ENCODE measurements at regions not wholly inside any gene's neighbourhood (a gene's known extent, or its start where the extent isn't known, plus 50 kb on each side); places are given as distances from the start of the nearest gene placed in this dataset.

- Histone ChIP-seq H2AFZ (ENCODE audit: insufficient read depth, low read depth, low read length, poor library complexity, severe bottlenecking) (no peak overlapping the region), H3K79me2 (ENCODE audit: control insufficient read depth, insufficient read depth, low read length) (no peaks in the 10 kb centered on the region), H3K36me3 (replicated peaks in 1 of 2; ENCODE audit: control extremely low read depth in 1 of 2, control insufficient read depth in 1 of 2, extremely low read depth in 1 of 2, insufficient read depth in 2 of 2, low read length in 1 of 2) (no peaks in the 10 kb centered on the region), H4K20me1 (ENCODE audit: control insufficient read depth, insufficient read depth, low read length, poor library complexity, severe bottlenecking) (no peaks in the 10 kb centered on the region), H3K4me3 (ENCODE audit: control extremely low read depth in 1 of 5, extremely low read depth in 1 of 5, insufficient read depth in 1 of 5, low read depth in 2 of 5, low read length in 4 of 5) (no peak overlapping the region), H3K4me1 (ENCODE audit: control insufficient read depth in 2 of 2, insufficient read depth in 2 of 2, low read length in 2 of 2) (no peaks in the 10 kb centered on the region), H3K9ac (ENCODE audit: low read length) (no peak overlapping the region), H3K27ac (ENCODE audit: low read length in 2 of 2) (no peak overlapping the region), H3K4me2 (replicated peaks; ENCODE audit: low read depth, low read length, poor library complexity, severe bottlenecking) (no peak overlapping the region), H3K9me3 (ENCODE audit: control extremely low read depth in 1 of 3, control insufficient read depth in 2 of 3, insufficient read depth in 1 of 3, low read length in 2 of 3) (peaks cover 0 to 6% (median 0%) of the 10 kb centered on the region in 3 donors), H3K27me3 (replicated peaks in 1 of 4; ENCODE audit: control extremely low read depth in 1 of 4, control insufficient read depth in 3 of 4, insufficient read depth in 4 of 4, low read length in 3 of 4) (no peaks in the 10 kb centered on the region)
- ChIA-PET CTCF (no interaction called here), POLR2A (no interaction called here)
- Mint-ChIP-seq H3K4me1 (peaks cover 2% of the 10 kb centered on the region), H3K27ac (no peak overlapping the region), H3K9me3 (ENCODE audit: insufficient read depth) (no peaks in the 10 kb centered on the region), H3K27me3 (no peaks in the 10 kb centered on the region), H3K4me3 (no peak overlapping the region)
- WGBS (ENCODE audit: insufficient coverage): 46% methylated on average over 2 of the region's 2 CpGs
- DNase-seq: no peak
- no peak for ATAC-seq (ENCODE audit: low read depth)
- TF ChIP-seq EZH2 (IDR thresholded peaks at IDR 0.05; ENCODE audit: borderline replicate concordance, insufficient read depth, low read depth, low read length, poor library complexity, severe bottlenecking): no peak
- TF ChIP-seq CTCF (IDR thresholded peaks at IDR 0.05): no peak
- intact Hi-C loops (cut with micrococcal nuclease): no loop called here
Measured at GRCh38 chr16:55120408-55120807, 189.7 kb downstream of the IRX5 start.

GRCh38 chr16:55120826-55121225, 190.2 kb downstream of the IRX5 start:
- Mint-ChIP-seq H3K27me3 (no peaks in the 10 kb centered on the region), H3K4me1 (peaks cover 5% of the 10 kb centered on the region), H3K4me3 (no peak overlapping the region), H3K9me3 (ENCODE audit: insufficient read depth) (no peaks in the 10 kb centered on the region), H3K27ac (no peak overlapping the region)
- Histone ChIP-seq H3K36me3 (replicated peaks in 1 of 2; ENCODE audit: control extremely low read depth in 1 of 2, control insufficient read depth in 1 of 2, extremely low read depth in 1 of 2, insufficient read depth in 2 of 2, low read length in 1 of 2) (no peaks in the 10 kb centered on the region), H3K79me2 (ENCODE audit: control insufficient read depth, insufficient read depth, low read length) (no peaks in the 10 kb centered on the region), H3K9ac (ENCODE audit: low read length) (no peak overlapping the region), H3K4me2 (replicated peaks; ENCODE audit: low read depth, low read length, poor library complexity, severe bottlenecking) (no peak overlapping the region), H3K27me3 (replicated peaks in 1 of 4; ENCODE audit: control extremely low read depth in 1 of 4, control insufficient read depth in 3 of 4, insufficient read depth in 4 of 4, low read length in 3 of 4) (no peaks in the 10 kb centered on the region), H3K9me3 (ENCODE audit: control extremely low read depth in 1 of 3, control insufficient read depth in 2 of 3, insufficient read depth in 1 of 3, low read length in 2 of 3) (peaks cover 0 to 6% (median 0%) of the 10 kb centered on the region in 3 donors), H3K4me1 (ENCODE audit: control insufficient read depth in 2 of 2, insufficient read depth in 2 of 2, low read length in 2 of 2) (no peaks in the 10 kb centered on the region), H3K27ac (ENCODE audit: low read length in 2 of 2) (no peak overlapping the region), H3K4me3 (ENCODE audit: control extremely low read depth in 1 of 5, extremely low read depth in 1 of 5, insufficient read depth in 1 of 5, low read depth in 2 of 5, low read length in 4 of 5) (no peak overlapping the region), H4K20me1 (ENCODE audit: control insufficient read depth, insufficient read depth, low read length, poor library complexity, severe bottlenecking) (no peaks in the 10 kb centered on the region), H2AFZ (ENCODE audit: insufficient read depth, low read depth, low read length, poor library complexity, severe bottlenecking) (no peak overlapping the region)
- POLR2A ChIA-PET: no interaction called here
- no peak for DNase-seq
- CTCF ChIA-PET: no interaction called here
- 80% methylated on average over 2 of the region's 4 CpGs for WGBS (ENCODE audit: insufficient coverage)
- ATAC-seq (ENCODE audit: low read depth): no peak
- TF ChIP-seq EZH2 (IDR thresholded peaks at IDR 0.05; ENCODE audit: borderline replicate concordance, insufficient read depth, low read depth, low read length, poor library complexity, severe bottlenecking) (no peak), CTCF (IDR thresholded peaks at IDR 0.05) (no peak)
- intact Hi-C loops (cut with micrococcal nuclease): no loop called here
